ENCODE measurements at regions not wholly inside any gene's neighbourhood (a gene's known extent, or its start where the extent isn't known, plus 50 kb on each side); places are given as distances from the start of the nearest gene placed in this dataset.

DNA sequence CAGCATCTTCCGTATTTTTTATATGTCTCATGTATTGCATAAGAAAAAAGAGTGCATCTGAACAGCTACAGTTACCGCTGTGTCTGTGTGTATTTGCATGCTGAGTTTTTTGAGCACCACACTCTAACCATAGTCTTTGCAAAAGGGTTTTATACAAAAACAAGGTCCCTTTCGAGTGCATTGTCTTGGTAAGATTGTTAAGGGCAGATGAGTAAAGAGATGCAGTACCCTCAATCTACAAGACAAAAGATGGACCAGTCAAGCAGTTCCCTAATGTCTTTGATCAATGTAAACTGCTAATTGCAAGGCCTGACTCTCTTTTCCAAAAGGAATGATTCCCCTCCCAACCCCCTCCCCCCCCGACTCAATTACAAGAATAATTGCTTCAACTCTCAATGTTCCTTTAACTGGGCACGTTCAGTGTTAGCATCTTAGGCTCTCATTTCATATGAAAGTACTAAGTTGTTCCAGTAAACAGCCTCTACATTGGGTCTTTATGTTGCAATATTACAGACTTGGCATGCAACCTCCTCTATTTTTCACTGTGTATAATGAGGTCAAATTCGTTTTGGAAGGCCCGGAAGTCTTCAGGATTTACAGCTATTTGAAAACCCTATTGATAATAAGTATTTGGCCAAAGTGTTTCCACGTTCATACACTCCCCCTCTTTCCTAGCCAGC, 471.4 kb upstream of the RBFOX1 start:
- DNase-seq (ENCODE audit: low read depth in 1 of 2, low spot score in 1 of 2): no peak

DNA sequence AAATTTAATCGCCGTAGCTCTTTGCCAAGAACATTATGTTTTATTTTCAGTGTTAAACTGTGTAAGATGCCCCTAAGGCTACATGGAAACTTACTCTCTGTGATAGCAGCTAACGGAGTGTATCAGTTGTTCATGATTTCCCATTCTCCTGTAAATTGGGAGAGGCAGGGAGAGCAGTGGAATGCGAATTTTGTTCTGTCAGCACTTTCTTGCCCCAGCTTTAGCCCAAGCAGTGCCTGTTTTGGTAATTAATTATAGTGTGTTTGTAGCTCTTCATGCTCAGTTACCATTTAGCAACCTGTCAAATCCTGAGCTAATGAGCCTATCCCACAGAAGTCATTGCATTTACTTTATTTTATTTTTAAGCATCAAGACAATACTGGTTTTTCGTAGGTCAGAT, 475.1 kb upstream of the RBFOX1 start:
- DNase-seq (ENCODE audit: low read depth in 1 of 2, low spot score in 1 of 2): no peak

DNA sequence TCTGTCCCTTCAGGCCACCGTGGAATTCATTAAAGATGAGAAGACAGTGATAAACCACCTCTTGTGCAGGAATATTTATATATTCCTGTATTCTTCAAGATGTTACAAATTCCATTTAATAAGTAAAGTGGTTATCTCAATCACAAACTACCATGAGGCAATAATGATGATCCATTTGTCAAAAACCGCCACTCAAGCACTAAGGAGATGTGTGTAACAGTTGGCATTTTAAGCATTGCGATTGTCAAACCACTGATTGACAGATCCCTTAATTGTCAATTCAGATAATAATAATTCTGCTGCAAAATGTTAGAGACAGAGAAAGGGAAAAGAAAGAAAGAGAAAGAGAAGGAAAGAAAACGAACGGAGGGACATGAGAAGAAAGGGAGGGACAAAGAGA, 476.1 kb upstream of the RBFOX1 start:
- no peak for DNase-seq (ENCODE audit: low read depth in 1 of 2, low spot score in 1 of 2)

DNA sequence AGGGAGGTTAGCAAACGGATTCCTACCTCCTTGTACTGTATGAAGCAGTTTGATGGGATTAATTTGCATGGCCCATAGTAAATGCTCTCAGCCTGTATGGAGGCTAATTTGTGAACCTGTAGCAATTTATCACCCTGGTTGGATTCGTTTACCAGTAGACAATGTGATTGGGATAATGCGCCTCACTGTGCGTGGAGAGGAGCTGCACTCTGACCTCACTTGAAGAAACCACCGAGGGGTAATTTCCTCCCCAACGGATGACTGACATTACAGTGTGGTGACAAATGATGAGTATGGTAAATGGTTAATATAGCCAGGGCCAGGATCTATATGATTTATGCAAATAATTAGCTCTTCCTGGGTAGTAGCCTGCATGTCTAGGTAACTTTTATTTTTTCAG, 479.1 kb upstream of the RBFOX1 start:
- DNase-seq (ENCODE audit: low read depth in 1 of 2, low spot score in 1 of 2): no peak

DNA sequence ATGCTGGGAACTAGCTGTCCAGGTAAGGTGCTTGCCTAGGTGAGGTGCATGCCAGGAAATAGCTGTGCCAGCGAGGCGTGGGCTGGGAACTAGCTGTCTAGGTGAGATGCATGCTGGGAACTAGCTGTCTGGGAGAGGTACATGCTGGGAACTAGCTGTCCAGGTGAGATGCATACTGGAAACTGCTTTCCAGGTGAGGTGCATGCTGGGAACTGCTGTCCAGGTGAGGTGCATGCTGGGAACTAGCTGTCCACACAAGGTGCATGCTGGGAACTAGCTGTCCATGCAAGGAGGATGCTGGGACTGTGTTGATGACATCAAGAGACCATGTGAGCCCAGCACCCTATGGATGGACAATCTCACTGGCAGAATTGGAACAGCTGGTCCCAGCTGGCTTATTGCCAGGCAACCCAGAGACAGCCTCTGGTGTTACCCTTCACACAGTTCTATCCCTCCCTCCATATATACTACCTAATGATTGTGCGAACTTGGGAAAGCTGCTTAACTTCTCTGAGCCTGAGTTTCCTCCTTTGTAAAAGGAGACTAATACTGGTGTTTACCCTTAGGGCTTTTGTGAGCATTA, 479.9 kb upstream of the RBFOX1 start:
- DNase-seq (ENCODE audit: low read depth in 1 of 2, low spot score in 1 of 2): no peak

DNA sequence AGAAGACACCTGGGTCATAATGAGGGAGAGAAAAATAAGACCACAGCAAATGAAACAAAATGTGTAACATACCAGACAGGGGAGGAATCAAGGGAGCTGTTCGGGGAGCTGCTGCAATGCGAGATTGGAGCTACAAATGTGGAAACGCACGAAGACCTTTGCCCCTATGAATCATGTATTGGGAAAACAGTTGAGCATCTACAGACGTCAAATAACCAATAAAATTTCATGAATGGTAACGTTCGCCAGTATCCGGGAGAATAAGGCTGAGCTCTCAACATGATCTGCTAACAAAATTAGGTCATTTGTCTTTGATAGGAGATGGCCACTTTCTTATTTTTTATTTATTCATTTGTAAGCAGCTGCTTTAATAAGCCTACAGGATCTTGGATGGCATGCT, 486.2 kb upstream of the RBFOX1 start:
- no peak for DNase-seq (ENCODE audit: low read depth in 1 of 2, low spot score in 1 of 2)

DNA sequence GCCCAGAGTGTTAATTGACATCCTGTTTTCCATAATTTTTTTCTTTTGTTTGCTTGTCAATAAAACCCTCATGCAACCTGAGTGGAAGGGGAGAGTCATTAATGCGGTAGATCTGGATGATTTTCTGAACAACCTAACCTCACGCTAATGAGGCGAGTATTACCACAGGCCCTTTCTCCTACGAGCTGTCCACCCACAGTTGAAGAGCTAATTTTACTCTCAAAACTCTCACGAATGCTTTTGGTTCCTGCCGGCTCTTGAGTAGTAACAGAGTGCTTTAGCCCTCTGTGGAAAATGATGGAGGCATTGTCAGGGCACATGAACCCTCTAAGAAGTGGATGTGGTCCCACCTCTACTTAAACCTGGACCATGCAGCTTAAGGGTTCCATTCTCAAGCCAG, 491.3 kb upstream of the RBFOX1 start:
- DNase-seq (ENCODE audit: low read depth in 1 of 2, low spot score in 1 of 2): no peak

DNA sequence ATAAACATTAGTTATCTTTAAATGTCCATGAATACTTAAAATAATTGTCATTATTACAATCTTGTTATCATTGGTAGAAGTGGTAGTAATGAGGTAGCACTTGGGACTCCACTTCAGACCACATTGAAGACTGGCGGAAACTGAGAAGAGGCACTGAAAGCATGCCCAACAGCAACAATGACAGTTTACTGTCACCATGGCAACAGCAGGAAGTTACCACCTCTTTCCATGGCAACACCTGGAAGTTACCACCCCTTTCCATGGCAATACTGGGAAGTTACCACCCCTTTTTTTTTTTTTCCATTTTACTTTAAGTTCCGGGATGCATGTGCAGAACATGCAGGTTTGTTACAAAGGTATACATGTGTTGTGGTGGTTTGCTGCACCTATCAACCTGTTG, 494.9 kb upstream of the RBFOX1 start:
- DNase-seq (ENCODE audit: low read depth in 1 of 2, low spot score in 1 of 2): no peak

DNA sequence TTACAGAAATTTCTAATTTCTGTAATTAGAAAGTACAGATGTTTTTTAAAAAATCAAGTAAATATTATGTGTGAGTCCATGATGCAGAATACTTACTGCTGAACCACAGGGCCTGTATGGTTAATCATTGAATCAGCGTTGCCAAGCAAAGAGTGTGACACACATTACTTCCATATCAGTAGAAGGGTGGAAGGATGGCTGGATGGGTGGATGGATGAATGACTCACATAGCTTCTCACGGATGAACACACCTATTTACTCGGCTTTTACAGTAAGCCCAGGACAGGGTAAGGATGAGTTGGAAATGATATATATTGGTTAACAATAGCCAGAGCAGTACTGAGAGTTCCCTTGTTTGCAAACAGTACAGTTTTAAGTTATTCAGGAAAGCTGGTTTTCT, 495.9 kb upstream of the RBFOX1 start:
- DNase-seq (ENCODE audit: low read depth in 1 of 2, low spot score in 1 of 2): no peak

DNA sequence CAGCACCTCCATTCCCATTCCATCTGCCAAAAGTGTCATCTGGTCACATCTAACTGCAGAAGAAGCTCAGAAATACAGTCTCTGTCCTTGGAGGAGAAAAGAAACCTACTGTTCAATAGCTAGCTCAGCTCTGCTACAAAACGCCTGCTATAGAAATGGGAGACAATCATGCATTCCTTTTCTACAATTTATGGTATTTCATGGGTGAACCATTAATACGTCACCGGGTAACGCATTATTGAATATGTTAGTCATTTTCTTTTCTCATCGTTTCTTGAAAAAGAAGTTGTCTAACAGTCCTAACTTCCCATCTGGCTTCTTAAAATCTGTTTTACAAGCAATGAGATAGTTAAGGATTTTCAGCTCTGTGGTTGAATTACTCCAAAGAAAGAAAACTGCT, 496.7 kb upstream of the RBFOX1 start:
- no peak for DNase-seq (ENCODE audit: low read depth in 1 of 2, low spot score in 1 of 2)

DNA sequence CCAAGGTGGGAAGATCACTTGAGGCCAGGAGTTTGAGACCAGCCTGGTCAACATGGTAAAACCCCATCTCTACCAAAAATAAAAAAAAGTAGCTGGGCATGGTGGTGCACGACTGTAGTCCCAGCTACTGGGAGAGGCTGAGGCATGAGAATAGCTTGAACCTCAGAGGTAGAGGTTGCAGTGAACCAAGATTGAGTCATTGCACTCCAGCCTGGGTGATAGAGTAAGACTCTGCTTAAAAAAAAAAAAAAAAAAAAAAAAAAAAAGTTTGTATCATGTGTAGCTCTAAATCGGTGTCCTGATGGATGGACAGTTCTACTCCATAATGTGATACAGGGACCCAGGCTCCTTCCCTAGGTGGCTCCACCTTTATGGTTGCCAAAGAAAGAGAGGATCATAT, 497.1 kb upstream of the RBFOX1 start:
- DNase-seq (ENCODE audit: low read depth in 1 of 2, low spot score in 1 of 2): no peak

DNA sequence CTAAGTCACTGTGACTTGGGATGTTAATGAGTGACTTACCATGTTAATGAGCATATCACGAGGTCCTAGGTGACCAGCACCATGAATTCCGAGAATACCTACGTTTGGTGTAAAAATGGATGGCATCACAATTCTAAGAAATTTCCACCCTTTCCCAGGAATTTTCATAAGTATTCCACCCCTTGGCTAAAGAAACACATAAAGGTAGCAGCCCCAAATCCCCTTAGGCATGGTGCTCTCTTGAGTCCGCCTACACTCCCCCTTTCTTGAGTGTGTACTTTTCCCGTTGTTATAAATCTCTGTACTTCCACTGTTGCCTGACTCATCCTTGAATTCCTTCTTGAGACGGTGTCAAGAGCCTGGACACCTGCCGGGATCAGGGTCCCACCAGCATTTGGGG, 504.0 kb upstream of the RBFOX1 start:
- no peak for DNase-seq (ENCODE audit: low read depth in 1 of 2, low spot score in 1 of 2)

DNA sequence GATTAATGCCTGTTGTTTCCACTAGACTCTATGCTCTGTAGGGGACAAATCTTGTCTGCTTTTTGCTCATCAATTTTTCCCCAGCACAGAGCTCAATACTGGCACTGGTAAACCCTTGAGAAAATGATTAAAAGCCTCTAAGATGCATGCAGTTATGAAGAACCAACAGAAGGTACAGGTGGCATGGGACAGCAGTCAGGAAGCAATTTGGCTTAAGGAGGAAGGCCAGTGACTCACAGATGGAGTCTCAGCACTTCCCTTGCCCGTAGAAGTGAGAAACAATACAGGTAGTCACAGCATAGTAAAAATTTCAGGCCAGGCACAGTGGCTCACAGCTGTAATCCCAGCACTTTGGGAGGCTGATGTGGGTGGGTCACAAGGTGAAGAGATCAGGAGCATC, 504.7 kb upstream of the RBFOX1 start:
- DNase-seq (ENCODE audit: low read depth in 1 of 2, low spot score in 1 of 2): no peak

DNA sequence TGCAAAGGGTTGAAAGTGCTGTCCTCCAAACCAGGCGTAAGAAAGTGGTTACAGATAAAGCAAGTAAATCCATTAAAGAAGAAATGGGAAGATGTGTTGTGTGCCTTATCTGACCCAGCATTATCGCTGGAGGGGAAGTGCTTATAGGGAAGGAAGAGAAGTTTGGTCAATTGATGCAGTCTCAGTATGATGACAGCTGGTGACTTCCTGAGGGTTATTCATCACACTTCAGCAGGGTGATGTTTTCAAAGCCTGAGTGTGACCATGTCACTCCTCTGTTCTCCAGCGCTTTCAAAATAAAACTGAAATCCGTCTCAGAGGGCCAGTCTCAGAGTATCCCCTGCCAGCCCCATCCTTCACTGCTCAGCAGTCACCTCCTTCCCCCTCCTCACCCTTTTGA, 505.4 kb upstream of the RBFOX1 start:
- DNase-seq (ENCODE audit: low read depth in 1 of 2, low spot score in 1 of 2): no peak

DNA sequence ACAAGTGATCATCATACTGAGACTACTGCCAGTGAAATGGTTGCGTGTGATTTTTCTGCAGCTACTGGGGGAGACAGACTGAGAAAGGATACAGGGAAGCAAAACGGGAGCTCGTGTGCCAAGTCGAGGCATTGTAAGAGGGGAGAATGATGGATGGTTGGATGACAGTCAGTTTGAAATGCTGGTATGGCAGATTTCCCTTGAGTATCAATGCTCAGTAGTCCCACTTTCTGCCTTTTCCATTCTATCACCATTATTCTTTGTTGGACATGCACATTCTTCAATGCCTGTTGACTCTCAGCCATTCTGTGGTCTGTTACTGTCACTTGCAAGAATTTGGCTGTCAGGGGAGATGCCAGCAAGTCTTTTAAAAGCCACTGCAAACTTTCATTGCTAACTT, 510.6 kb upstream of the RBFOX1 start:
- no peak for DNase-seq (ENCODE audit: low read depth in 1 of 2, low spot score in 1 of 2)

DNA sequence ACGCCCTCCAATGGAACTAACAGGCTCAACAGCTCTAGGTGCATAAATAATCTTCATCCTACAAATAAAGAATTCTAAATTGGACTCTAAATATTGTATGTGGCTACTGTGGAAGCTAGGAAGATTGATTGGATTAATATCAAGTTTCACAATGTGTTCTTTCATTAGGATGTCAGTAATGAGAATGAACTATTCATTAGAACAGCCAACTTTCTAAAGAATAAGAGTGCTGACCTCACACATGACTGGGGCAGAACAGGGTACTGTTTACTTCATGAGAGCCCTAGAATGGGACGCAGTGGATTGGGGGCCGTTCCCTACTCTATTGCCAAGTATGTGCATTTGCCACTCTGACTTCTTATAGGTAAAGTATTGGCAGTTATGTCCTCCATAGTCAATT, 528.2 kb upstream of the RBFOX1 start:
- DNase-seq (ENCODE audit: low read depth in 1 of 2, low spot score in 1 of 2): no peak

DNA sequence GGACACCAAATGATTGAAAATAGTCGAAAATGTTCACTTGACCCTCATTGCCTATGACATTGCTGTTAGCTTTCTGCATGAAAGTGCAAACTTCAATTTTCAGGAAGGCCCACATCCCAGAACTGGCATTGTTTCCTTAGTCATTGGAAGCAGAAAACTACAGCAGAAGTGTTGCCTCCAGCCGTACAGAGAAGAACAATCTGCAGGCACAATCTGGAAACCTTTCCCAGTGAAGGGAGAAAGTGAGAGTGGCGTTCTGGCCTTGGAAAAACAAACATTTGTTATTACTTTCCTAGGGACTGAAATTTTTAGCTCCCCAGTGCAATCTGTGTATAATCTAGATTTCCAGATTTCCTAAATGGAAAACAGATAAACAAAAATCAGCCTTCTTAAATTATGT, 529.5 kb upstream of the RBFOX1 start:
- no peak for DNase-seq (ENCODE audit: low read depth in 1 of 2, low spot score in 1 of 2)

DNA sequence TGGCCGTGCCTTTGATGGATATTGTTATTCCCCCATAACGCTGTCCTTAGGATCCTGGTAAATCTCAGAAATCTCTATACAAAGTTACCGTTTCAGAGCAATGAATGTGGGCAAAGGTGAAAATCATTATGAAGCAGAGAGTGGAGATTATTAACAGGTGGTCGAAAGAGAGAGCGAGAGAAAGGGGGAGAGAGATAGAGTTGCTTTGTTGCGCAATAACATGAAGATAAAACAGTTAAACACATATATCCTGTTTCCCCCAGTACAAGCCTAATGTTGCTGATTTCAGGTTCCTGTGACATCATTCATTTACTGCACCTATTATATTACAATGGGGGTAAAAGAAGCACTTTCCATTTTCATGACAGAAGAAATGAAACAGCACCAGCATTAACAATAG, 535.4 kb upstream of the RBFOX1 start:
- DNase-seq (ENCODE audit: low read depth in 1 of 2, low spot score in 1 of 2): no peak

DNA sequence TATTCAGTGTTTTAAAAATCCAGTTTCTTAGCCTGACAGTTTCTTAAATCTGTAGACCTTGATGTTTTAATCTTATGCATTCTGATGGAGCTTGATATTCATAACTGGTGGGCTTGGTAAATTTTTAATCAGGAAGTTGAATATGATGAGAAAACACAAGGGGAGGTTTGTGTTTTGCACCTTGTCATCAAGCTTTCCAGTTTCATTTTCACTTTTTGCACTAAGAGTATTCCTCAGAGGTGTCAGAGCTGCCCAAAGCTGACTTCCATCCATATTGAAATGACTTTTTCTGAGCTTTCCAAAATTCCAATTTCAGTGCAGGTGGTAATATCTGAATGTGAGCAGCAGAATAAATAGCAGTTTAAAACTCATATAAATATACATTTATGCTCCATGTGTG, 555.0 kb upstream of the RBFOX1 start:
- DNase-seq (ENCODE audit: low read depth in 1 of 2, low spot score in 1 of 2): no peak

DNA sequence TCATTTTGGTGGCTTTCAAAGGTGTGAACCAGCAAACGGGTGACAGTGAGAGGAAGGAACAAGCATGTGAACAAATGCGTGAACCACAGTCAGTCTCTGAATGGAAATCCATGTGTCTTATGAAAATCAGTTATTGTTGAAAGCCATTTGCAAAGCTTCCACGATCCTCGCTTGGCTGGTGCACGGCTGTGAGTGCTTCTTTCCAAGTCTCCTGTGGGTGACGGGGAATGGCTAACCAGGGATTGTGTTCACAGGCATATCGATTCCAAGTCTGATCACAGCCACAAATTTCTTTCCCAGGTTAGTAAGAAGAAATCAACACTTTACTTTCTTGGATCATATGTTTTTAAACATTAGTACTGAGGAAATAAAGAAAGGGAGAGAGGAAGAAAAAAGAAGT, 556.9 kb upstream of the RBFOX1 start:
- DNase-seq (ENCODE audit: low read depth in 1 of 2, low spot score in 1 of 2): no peak

DNA sequence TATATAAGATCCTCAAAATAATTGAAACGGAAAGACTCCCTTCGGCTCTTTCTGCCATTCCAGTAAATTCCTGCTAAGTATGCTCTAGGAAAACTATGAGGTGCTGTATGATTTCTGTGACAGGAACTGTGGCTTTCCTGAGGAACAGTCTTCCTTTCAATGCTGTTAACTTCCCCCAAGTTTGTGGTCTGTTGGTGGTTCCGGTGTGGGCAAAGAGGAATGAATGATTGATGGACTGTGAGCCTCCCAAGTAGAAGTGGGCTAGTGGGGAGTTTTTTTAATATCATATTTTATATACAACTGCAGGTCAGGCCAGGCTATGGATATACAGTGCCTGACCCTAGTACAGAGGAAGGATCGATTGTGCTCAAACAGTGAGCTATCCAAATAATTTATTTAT, 560.7 kb upstream of the RBFOX1 start:
- no peak for DNase-seq (ENCODE audit: low read depth in 1 of 2, low spot score in 1 of 2)

DNA sequence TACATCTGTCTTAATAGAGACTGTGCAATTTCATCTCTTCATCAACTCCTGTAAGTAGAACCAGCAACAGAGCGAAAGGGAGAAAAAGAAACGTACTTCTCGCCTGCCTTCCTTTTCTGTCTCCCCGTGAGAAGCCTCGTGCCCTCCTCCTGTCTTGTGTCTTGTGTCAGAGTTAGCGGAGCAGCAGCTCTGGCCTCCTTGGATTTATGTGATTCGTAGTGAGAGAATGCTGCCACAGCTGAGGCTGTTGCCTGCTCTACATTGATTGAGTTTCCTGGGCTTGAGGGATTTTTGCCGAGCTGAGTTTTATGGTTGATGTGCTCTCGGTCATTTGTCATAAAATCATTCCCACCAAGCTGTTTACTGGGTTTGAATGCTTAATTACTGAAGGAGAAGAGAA, 579.1 kb upstream of the RBFOX1 start:
- no peak for DNase-seq (ENCODE audit: low read depth in 1 of 2, low spot score in 1 of 2)

DNA sequence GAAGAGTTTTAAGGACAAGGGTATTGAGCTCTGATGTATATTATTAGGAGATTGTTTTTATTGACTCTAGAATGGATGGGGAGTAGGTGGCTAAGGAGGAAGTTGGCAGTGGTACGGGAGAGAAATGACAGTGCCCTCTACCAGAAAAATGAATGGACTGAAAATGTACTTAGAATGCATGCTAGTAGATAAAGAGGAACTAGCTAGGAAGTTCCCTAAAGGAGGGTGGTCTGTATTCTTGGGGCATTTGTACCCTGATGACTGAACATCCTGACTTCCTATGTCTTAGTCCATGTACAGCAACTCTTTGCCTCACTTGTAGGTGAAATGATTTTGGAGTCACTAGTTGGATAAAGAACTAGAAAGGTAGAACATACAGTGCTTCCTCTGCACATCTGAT, 581.5 kb upstream of the RBFOX1 start:
- DNase-seq (ENCODE audit: low read depth in 1 of 2, low spot score in 1 of 2): no peak

DNA sequence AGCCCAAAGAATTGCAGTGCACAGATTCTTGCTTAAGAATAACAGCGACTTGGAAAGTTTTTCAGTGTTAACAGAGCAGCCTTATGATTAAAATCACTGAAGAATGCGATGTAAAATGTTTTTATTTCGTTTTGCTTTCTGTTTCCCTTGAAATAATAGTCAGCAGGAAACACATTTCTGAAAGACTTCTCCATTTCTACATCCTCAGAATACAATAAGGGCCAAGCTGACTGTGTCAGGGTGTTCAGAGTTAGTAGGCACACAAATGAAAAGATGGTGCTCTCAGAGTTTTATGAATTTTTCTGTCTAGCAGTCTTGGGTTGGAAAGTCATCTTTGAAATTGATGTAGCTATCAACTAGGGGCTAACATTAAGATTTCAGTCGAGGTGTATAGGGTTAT, 582.9 kb upstream of the RBFOX1 start:
- DNase-seq (ENCODE audit: low read depth in 1 of 2, low spot score in 1 of 2): no peak

All from activated CD4-positive, alpha-beta T cell treated with anti-CD3 and anti-CD28 coated beads, Interleukin-2, amount 50 U/mL, for 24 hours (primary cell).